ENCODE measurements at regions not wholly inside any gene's neighbourhood (a gene's known extent, or its start where the extent isn't known, plus 50 kb on each side); places are given as distances from the start of the nearest gene placed in this dataset.
"Not testable (repeated sequence)": the region's sequence is repeated elsewhere in the genome, so short reads cannot be mapped to it uniquely, and the experiment has no call there.

GRCh38 chr15:20358066-20358778 is 183.4 kb downstream of the GOLGA6L6 start:
- no peaks in the 10 kb centered on the region for H3K27me3 ChIP-seq (ENCODE audit: low read depth)
- H3K36me3 ChIP-seq (replicated peaks), result no peaks in the 10 kb centered on the region
- in situ Hi-C loops (cut with MboI; ENCODE audit: low sequenced_read_pairs), result no loop called here
- H3K9me3 ChIP-seq, result peaks cover 26% of the 10 kb centered on the region
- no peaks in the 10 kb centered on the region for H3K4me1 ChIP-seq
- DNase-seq (ENCODE audit: low spot score in 2 of 2), result peak in 1 of 2 experiments; percentile 13
- no peak overlapping the region for H3K4me3 ChIP-seq

DNA sequence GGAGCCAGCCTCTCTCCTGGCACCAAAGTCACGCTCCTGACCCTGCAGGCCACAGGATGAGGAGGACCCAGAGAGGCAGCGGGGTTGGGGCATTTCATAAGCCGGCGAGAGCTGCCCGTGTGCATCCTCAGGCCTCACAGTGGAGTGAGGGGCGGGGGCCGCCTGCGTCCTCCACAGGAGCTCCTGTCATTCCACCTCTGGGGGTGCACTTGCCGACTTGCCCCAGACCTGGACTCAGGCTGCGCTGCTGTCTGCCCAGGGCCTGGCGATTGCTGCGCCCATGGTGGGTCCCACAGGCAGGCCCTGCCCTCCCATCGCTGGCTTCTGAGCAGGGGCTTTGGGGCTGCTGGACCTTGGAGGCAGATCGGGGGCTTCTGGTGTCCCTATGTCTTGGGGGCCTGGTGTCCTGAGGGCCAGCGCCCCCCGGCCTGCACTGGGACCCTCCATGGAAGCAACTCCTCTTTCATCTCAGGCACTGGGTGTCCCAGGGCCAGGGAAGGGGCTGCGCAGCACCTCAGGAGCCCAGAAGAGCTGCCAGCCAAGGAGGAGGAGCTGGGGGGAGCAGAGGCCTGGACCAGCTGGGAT is 184.0 kb downstream of the GOLGA6L6 start:
- peaks cover 28% of the 10 kb centered on the region for H3K9me3 ChIP-seq
- no peaks in the 10 kb centered on the region for H3K36me3 ChIP-seq (replicated peaks)
- DNase-seq (ENCODE audit: low spot score in 2 of 2), result peak in 1 of 2 experiments; percentile 15
- no peak overlapping the region for H3K4me3 ChIP-seq
- in situ Hi-C loops (cut with MboI; ENCODE audit: low sequenced_read_pairs), result no loop called here
- H3K27me3 ChIP-seq (ENCODE audit: low read depth), result no peaks in the 10 kb centered on the region
- no peaks in the 10 kb centered on the region for H3K4me1 ChIP-seq

DNA sequence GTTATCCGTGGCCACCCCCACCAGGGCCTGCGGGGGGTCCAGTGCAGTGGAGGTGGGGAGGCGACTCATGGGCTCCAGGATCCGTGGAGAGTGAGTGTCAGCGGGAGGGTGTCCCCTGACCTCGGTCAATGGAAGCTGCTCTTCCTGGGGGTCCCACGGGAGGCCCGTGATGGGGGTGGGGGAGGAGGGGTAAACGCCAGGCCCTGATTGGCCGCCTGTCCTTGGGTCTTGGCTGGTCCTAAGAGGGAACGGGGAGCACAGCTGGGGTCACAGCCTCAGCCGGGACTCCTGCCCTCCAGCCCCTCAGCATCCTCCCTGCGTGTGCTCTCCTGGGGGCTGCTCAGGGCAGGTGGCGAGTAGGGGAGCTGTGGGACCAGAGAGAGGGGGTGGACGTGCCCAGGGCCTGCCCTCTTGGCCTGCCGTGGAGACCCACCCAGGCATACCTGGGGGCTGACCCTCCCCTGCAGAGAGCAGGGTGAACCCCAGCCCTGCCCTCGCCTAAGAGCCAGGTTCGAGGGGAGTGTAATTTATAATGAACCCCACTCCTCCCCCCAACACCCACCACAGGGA is 184.6 kb downstream of the GOLGA6L6 start:
- H3K36me3 ChIP-seq (replicated peaks), result no peaks in the 10 kb centered on the region
- DNase-seq (ENCODE audit: low spot score in 2 of 2), result no peak
- H3K9me3 ChIP-seq, result peaks cover 28% of the 10 kb centered on the region
- H3K27me3 ChIP-seq (ENCODE audit: low read depth), result no peaks in the 10 kb centered on the region
- H3K4me3 ChIP-seq, result no peak overlapping the region
- H3K4me1 ChIP-seq, result no peaks in the 10 kb centered on the region
- in situ Hi-C loops (cut with MboI; ENCODE audit: low sequenced_read_pairs), result no loop called here

DNA sequence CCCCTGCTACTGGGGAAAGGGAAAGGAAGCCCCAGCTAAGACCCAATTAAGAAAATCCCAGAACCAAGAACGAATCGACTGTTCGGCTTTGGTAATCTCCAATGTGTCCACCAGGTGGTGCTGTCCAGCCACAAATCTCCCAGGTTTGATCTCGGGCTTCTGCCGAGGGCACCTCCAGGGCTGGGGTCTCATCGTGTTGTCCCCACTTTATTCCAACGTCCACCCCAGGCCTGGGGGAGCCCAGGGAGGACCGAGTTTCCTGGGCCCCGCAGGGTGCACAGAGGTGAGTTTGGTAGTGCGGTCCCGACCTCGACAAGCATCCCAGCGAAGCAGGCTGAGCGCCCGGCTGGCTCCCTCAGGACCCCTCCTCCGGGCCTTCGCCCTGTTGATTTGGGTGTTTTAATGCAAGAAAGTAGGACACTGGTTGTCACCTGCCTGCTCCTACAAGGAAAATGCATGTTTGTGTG is 185.1 kb downstream of the GOLGA6L6 start:
- Histone ChIP-seq H3K4me1 (no peaks in the 10 kb centered on the region), H3K9me3 (peaks cover 31% of the 10 kb centered on the region), H3K27me3 (ENCODE audit: low read depth) (no peaks in the 10 kb centered on the region), H3K4me3 (no peak overlapping the region), H3K36me3 (replicated peaks) (no peaks in the 10 kb centered on the region)
- in situ Hi-C loops (cut with MboI; ENCODE audit: low sequenced_read_pairs), result no loop called here
- DNase-seq (ENCODE audit: low spot score in 2 of 2), result peak in 1 of 2 experiments; percentile 68

DNA sequence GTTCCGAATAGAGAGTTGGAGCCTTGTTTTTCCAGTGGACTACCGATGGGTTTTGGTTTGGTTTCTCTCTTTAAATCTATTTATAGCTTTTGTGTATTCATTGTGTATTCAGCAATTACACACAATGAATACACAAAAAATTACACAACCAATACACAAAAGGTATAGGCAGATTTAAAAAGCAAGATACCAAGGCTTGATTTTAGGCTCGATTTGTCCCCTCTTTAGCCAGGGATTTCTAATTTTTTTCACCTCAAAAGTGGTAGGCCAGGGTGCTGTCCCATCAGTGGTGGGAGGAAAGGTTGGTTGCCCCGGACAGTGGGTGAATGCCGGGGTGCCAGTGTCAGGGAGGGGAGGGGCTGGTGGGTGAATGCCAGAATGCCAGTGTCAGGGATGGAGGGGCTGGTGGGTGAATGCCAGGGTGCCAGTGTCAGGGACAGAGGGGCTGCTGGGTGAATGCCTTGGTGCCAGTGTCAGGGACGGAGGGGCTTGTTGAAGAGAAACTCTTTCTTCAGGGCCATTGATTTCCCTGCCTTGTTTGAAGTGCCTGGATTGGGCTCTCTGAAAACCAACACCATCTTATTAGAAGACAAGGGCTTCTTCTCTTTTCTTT is 186.2 kb downstream of the GOLGA6L6 start:
- Histone ChIP-seq H3K4me1 (no peaks in the 10 kb centered on the region), H3K4me3 (no peak overlapping the region), H3K27me3 (ENCODE audit: low read depth) (no peaks in the 10 kb centered on the region), H3K9me3 (peaks cover 38% of the 10 kb centered on the region), H3K36me3 (replicated peaks) (no peaks in the 10 kb centered on the region)
- DNase-seq (ENCODE audit: low spot score in 2 of 2), result peak in 1 of 2 experiments; percentile 12
- in situ Hi-C loops (cut with MboI; ENCODE audit: low sequenced_read_pairs), result no loop called here

- H3K4me1 ChIP-seq; H3K27me3 ChIP-seq (ENCODE audit: low read depth); H3K36me3 ChIP-seq (replicated peaks); DNase-seq (ENCODE audit: low spot score in 2 of 2); H3K4me3 ChIP-seq; in situ Hi-C loops (cut with MboI; ENCODE audit: low sequenced_read_pairs): not testable (repeated sequence)
- H3K9me3 ChIP-seq, result peaks cover 43% of the 10 kb centered on the region
These were observed 186.7 kb downstream of the GOLGA6L6 start for GRCh38 chr15:20354884-20355223.

GRCh38 chr15:20353966-20354883 is 187.4 kb downstream of the GOLGA6L6 start:
- no peaks in the 10 kb centered on the region for H3K27me3 ChIP-seq (ENCODE audit: low read depth)
- DNase-seq (ENCODE audit: low spot score in 2 of 2), result no peak
- H3K4me1 ChIP-seq, result no peaks in the 10 kb centered on the region
- peaks cover 49% of the 10 kb centered on the region for H3K9me3 ChIP-seq
- no peak overlapping the region for H3K4me3 ChIP-seq
- no peaks in the 10 kb centered on the region for H3K36me3 ChIP-seq (replicated peaks)
- in situ Hi-C loops (cut with MboI; ENCODE audit: low sequenced_read_pairs), result no loop called here

DNA sequence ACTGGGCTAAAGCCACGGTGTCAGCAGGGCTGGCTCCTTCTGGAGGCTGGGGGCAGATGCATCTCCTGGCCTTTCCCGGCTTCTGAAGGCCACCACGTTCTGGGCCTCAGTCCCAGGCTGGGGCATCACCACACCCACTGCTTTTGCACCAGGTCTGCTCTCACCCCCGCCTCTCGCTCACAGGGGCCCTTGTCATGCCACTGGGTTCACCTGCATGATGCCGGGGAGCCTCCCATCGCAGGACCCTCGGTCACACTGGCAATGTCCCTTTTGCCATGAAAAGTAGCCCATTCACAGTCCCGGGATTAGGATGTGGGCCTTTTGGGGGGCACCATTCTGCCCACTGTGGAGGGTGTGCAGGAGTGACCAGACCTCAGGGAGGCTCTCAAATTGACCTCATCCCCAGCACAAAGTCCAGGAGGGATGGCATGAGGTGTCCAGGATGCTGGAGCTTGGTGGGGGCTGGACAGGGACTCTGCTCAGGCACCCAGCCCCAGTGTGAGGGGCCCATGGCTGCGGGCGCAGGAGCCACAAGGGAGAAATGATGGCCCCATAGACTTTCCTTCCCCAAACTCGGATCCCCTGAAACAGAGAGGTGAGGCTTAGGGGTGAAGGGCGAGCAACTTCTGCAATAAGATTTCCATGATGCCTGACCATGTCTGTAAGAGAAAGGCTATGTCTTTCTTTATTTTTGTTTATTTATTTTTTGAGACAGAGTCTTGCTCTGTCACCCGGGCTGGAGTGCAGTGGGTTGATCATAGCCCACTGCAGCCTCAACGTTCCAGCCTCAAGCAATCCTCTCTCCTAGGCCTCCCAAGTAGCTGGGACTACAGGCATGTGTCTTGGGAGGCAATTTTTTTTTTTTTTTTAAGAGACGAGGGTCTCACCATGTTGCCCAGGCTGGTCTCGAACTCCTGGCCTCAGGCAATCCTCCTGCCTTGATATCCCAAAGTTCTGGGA is 189.1 kb downstream of the GOLGA6L6 start:
- Histone ChIP-seq H3K36me3 (replicated peaks) (no peaks in the 10 kb centered on the region), H3K4me1 (no peaks in the 10 kb centered on the region), H3K4me3 (no peak overlapping the region), H3K9me3 (peaks cover 56% of the 10 kb centered on the region), H3K27me3 (ENCODE audit: low read depth) (no peaks in the 10 kb centered on the region)
- in situ Hi-C loops (cut with MboI; ENCODE audit: low sequenced_read_pairs), result no loop called here
- DNase-seq (ENCODE audit: low spot score in 2 of 2), result peak in 1 of 2 experiments; percentile 10

DNA sequence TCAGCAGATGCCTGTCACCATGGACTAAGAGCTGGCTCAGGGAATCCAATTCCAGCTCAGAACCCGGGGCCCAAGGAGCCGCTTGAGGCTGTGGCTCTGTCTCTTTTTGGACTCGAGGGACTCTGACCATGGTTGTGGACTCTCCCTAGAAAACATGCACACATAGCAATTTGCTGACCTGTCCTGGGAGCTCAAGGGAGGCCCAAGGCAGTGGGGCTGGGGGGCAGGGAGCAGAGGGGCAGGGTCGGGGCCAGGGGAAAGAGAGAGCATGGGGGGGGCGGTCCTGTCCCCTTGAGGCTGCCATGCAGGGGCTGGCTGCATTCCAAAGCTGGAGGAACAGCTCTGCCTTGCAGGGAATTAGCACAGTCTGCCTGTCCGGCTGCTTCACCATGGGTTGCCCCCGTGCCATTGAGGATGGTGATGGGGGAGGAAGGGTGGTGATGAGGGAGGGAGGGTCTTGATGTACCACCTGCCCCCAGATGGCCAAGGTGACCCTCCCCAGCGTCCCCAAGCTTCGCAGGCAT is 190.1 kb downstream of the GOLGA6L6 start:
- no peak for DNase-seq (ENCODE audit: low spot score in 2 of 2)
- Histone ChIP-seq H3K9me3 (peaks cover 66% of the 10 kb centered on the region), H3K27me3 (ENCODE audit: low read depth) (no peaks in the 10 kb centered on the region), H3K4me3 (no peak overlapping the region), H3K36me3 (replicated peaks) (no peaks in the 10 kb centered on the region), H3K4me1 (no peaks in the 10 kb centered on the region)
- in situ Hi-C loops (cut with MboI; ENCODE audit: low sequenced_read_pairs), result no loop called here

DNA sequence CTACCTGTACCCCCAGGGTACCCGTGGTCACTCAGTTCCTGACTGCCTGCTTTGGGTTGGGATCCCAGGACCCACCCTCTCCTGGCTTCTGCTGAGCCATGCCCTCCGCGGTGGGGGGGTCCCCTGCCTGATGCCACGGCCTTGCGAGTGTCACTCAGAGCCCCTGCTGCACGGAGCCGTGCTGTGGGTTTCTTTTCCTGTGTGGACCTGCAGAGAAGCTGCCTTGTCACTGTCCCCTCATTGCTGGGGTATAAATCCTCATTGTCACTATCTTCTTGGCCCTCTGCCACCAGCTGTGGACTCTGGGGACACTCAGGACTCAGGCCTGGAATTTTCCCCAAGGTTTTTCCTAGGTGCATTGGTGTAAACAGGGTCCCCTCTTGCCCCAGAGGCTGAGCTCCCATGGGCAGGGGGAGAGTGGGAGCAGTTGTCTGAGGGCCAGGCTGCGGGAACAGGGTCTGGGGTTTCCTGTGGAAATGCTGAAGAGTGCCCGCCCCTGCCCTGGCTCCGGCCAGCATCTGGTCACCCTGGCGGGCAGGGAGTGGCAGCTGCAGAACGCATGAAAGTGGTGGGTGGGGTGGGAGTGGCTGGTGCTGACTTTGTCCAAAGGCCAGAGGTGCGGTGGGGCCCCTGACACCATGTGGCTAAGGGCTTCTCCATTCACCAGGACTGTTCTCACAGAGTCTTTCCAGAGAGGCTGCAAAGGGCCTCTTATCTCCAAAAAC is 191.7 kb downstream of the GOLGA6L6 start:
- Histone ChIP-seq H3K9me3 (peaks cover 72% of the 10 kb centered on the region), H3K36me3 (replicated peaks) (no peaks in the 10 kb centered on the region), H3K4me3 (no peak overlapping the region), H3K27me3 (ENCODE audit: low read depth) (no peaks in the 10 kb centered on the region), H3K4me1 (no peaks in the 10 kb centered on the region)
- in situ Hi-C loops (cut with MboI; ENCODE audit: low sequenced_read_pairs), result loop anchor here (10.0 kb wide), 1 partner anchor 65 kb away; no protein-coding TSS in a partner anchor
- DNase-seq (ENCODE audit: low spot score in 2 of 2), result no peak

DNA sequence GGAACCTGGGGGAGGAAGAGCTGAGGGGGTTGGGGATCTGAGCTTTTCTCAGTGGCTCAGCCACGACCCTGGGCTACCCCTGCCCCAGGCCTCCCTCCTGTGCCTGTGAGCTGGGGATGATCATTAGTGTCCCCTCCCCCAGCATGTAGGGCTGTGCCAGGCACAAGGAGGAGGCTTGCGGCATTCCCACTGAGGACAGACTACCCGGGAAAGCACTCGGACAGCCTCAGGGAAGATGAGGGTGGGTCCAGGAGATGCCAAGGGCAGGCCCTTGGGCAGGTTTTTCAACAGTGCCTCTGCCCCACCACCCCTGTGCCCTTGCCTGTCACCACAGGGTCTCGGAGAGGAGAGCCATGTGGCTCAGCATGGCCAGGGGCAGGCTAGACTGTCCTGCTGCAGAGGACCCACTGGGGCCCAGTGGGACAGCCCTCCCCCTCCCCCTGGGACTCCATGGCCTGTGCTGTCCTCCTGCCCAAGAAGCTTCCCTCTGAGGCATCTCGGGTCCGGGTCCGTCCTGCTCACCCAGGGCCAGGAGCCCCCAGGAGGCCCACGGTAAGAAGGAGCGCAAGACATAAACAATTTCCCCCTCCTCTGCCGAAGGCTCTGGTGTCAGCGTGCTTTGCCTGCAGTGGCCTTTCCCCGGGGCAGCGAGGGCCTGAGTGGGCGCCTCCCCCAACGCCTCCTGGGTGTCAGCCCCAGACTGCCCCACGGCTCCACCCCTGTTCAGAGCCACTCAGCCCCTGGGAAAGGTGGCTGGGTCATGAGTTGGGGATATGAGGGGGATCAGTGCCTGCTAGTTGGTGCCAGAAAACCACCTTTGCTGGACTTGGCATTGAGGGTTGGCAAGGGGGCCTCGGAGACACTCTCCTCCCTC is 192.5 kb downstream of the GOLGA6L6 start:
- Histone ChIP-seq H3K4me1 (no peaks in the 10 kb centered on the region), H3K27me3 (ENCODE audit: low read depth) (no peaks in the 10 kb centered on the region), H3K36me3 (replicated peaks) (no peaks in the 10 kb centered on the region), H3K9me3 (peaks cover 75% of the 10 kb centered on the region), H3K4me3 (no peak overlapping the region)
- in situ Hi-C loops (cut with MboI; ENCODE audit: low sequenced_read_pairs), result loop anchor here (10.0 kb wide), 1 partner anchor 64 kb away; no protein-coding TSS in a partner anchor
- no peak for DNase-seq (ENCODE audit: low spot score in 2 of 2)
